Astrocyte (in vitro differentiated cells and primary cell): ENCODE measurements at regions not wholly inside any gene's neighbourhood (a gene's known extent, or its start where the extent isn't known, plus 50 kb on each side); places are given as distances from the start of the nearest gene placed in this dataset.

ENCODE experiments used
- DNase-seq: peaks from one replicate; pipeline ENCODE4 v3.0.0-alpha.2; 2010; ENCODE audit warnings: low read depth
- FAIRE-seq: peaks from 2 replicates; lab custom pipeline; 2011; peaks lifted over from hg19 to GRCh38; lab: Jason Lieb, UNC
- H2AFZ ChIP-seq: 2 replicates; pipeline ENCODE4 v1.6.0; 2012; ENCODE audit warnings: low read depth, low read length, inconsistent platforms
- H3K27ac ChIP-seq: 2 replicates; pipeline ENCODE4 v1.5.1; 2011; ENCODE audit warnings: low read depth, low read length, inconsistent platforms
- H3K27me3 ChIP-seq: 2 replicates; pipeline ENCODE4 v1.6.0; 2011; ENCODE audit warnings: low read length, inconsistent platforms; ENCODE audit not compliant: insufficient read depth
- H3K36me3 ChIP-seq: 2 replicates; pipeline ENCODE4 v1.5.1; 2011; ENCODE audit warnings: low read length, inconsistent platforms; ENCODE audit not compliant: insufficient read depth
- H3K4me1 ChIP-seq: 2 replicates; pipeline ENCODE4 v1.5.1; 2011; ENCODE audit warnings: low read length, inconsistent platforms; ENCODE audit not compliant: insufficient read depth
- H3K4me2 ChIP-seq: 2 replicates; pipeline ENCODE4 v1.6.0; 2012; ENCODE audit warnings: low read length, inconsistent platforms
- H3K4me3 ChIP-seq: 2 replicates; pipeline ENCODE4 v1.5.1; 2011; ENCODE audit warnings: low read depth, mild to moderate bottlenecking, low read length, inconsistent platforms; ENCODE audit not compliant: insufficient read depth
- H3K79me2 ChIP-seq: 2 replicates; pipeline ENCODE4 v1.6.0; 2012; ENCODE audit warnings: mild to moderate bottlenecking, low read length, inconsistent platforms; ENCODE audit not compliant: insufficient read depth
- H3K9ac ChIP-seq: 2 replicates; pipeline ENCODE4 v1.6.0; 2012; ENCODE audit warnings: mild to moderate bottlenecking, low read length, inconsistent platforms
- H3K9me3 ChIP-seq: 2 replicates; pipeline ENCODE4 v1.5.1; 2012; ENCODE audit warnings: low read depth, mild to moderate bottlenecking, low read length, inconsistent platforms; ENCODE audit not compliant: insufficient read depth
- H4K20me1 ChIP-seq: 2 replicates; pipeline ENCODE4 v1.6.0; 2012; ENCODE audit warnings: low read length, inconsistent platforms; ENCODE audit not compliant: insufficient read depth
- H3K27ac Mint-ChIP-seq: one replicate; pipeline ENCODE4 v1.8.0; 2021; ENCODE audit warnings: mild to moderate bottlenecking, mixed read lengths; ENCODE audit not compliant: unreplicated experiment
- H3K27me3 Mint-ChIP-seq: one replicate; pipeline ENCODE4 v1.8.0; 2021; ENCODE audit warnings: low read depth, mixed read lengths; ENCODE audit not compliant: unreplicated experiment
- H3K36me3 Mint-ChIP-seq: one replicate; pipeline ENCODE4 v1.8.0; 2021; ENCODE audit warnings: low read depth, mixed read lengths; ENCODE audit not compliant: unreplicated experiment
- H3K4me1 Mint-ChIP-seq: one replicate; pipeline ENCODE4 v1.8.0; 2021; ENCODE audit warnings: low read depth, mixed read lengths; ENCODE audit not compliant: unreplicated experiment
- H3K4me3 Mint-ChIP-seq: one replicate; pipeline ENCODE4 v1.8.0; 2021; ENCODE audit warnings: mild to moderate bottlenecking, moderate library complexity, mixed read lengths; ENCODE audit not compliant: unreplicated experiment
- H3K9me3 Mint-ChIP-seq: one replicate; pipeline ENCODE4 v1.8.0; 2021; ENCODE audit warnings: mild to moderate bottlenecking, mixed read lengths; ENCODE audit not compliant: unreplicated experiment
- CTCF ChIP-seq: IDR thresholded peaks from 2 replicates; pipeline ENCODE4 v1.5.1; 2011; ENCODE audit warnings: low read depth, mild to moderate bottlenecking, inconsistent platforms, low read length, moderate library complexity; ENCODE audit not compliant: insufficient read depth
- EZH2 ChIP-seq: IDR thresholded peaks from 2 replicates; pipeline ENCODE4 v1.6.1; 2012; ENCODE audit warnings: mild to moderate bottlenecking, low read length, inconsistent platforms; ENCODE audit not compliant: insufficient read depth

DNA sequence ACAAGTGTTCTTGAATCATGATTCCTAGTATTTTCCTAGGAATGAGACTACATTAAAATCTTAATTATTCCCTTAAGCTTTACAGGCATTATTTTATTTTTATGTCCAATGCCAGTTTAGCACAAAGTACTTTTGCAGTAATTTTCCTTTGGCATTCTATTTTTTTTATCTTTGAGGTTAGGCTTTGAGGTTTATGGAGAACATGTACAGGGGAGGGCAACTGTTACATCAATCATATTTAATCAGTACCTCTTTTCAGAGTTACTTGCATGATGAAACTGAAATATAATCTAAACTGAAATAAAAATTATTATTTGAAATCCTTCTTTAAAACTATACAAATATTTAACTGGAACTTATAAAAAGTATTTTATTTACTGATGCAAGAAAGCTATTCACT, 118.2 kb upstream of the MPDZ start:
- Mint-ChIP-seq H3K4me3 (no peak overlapping the region), H3K36me3 (no peaks in the 10 kb centered on the region), H3K27me3 (no peaks in the 10 kb centered on the region), H3K9me3 (peaks cover 2% of the 10 kb centered on the region), H3K27ac (no peak overlapping the region), H3K4me1 (no peaks in the 10 kb centered on the region)
- H3K36me3 ChIP-seq: no peaks in the 10 kb centered on the region
- H3K4me3 ChIP-seq: no peak overlapping the region
- no peaks in the 10 kb centered on the region for H3K9me3 ChIP-seq
- no peak overlapping the region for H2AFZ ChIP-seq
- no peaks in the 10 kb centered on the region for H3K79me2 ChIP-seq
- TF ChIP-seq CTCF (no peak), EZH2 (no peak)
- no peak overlapping the region for H3K9ac ChIP-seq
- no peaks in the 10 kb centered on the region for H3K27me3 ChIP-seq
- FAIRE-seq (peak; percentile 41), DNase-seq (no peak)
- H3K4me1 ChIP-seq: no peaks in the 10 kb centered on the region
- no peaks in the 10 kb centered on the region for H4K20me1 ChIP-seq
- H3K27ac ChIP-seq: no peak overlapping the region
- H3K4me2 ChIP-seq: no peak overlapping the region

- Histone ChIP-seq H3K4me2 (no peak overlapping the region), H3K4me3 (no peak overlapping the region), H4K20me1 (no peaks in the 10 kb centered on the region), H3K79me2 (no peaks in the 10 kb centered on the region), H3K27ac (no peak overlapping the region), H3K9me3 (no peaks in the 10 kb centered on the region), H3K36me3 (no peaks in the 10 kb centered on the region), H3K4me1 (no peaks in the 10 kb centered on the region), H3K9ac (no peak overlapping the region), H2AFZ (no peak overlapping the region), H3K27me3 (no peaks in the 10 kb centered on the region)
- no peaks in the 10 kb centered on the region for H3K27me3 Mint-ChIP-seq
- H3K4me1 Mint-ChIP-seq: no peaks in the 10 kb centered on the region
- FAIRE-seq (no peak), DNase-seq (no peak)
- peaks cover 2% of the 10 kb centered on the region for H3K9me3 Mint-ChIP-seq
- no peak overlapping the region for H3K4me3 Mint-ChIP-seq
- no peak for TF ChIP-seq CTCF
- no peak for TF ChIP-seq EZH2
- no peak overlapping the region for H3K27ac Mint-ChIP-seq
- H3K36me3 Mint-ChIP-seq: no peaks in the 10 kb centered on the region
Observed at GRCh38 chr9:13397220-13397619, 117.7 kb upstream of the MPDZ start.

DNA sequence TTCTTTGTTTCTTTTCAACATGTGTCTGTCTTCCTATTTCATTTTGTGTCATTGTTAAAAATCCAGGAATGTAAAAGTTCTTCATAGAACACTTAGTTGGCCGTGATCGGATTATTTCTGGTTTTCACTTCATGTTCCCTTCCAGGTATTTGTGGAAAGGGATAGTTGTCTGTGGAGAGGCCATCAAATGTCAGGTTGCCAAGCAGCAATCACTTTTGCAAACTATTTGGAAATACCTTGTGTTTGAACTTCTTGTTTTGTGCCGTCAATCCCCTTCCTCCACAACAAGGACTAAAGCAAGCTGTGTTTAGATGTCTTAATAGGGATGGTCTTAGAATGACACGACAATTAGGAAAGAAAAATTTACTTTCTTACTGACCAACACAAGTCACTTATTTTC, 116.9 kb upstream of the MPDZ start:
- H3K9me3 Mint-ChIP-seq: peaks cover 5% of the 10 kb centered on the region
- Histone ChIP-seq H3K4me2 (no peak overlapping the region), H4K20me1 (no peaks in the 10 kb centered on the region), H3K9ac (no peak overlapping the region), H3K4me1 (no peaks in the 10 kb centered on the region), H3K36me3 (no peaks in the 10 kb centered on the region), H3K27ac (no peak overlapping the region), H3K27me3 (no peaks in the 10 kb centered on the region), H2AFZ (no peak overlapping the region), H3K79me2 (no peaks in the 10 kb centered on the region), H3K4me3 (no peak overlapping the region), H3K9me3 (no peaks in the 10 kb centered on the region)
- no peak overlapping the region for H3K27ac Mint-ChIP-seq
- DNase-seq: no peak
- no peak for TF ChIP-seq CTCF
- no peak for TF ChIP-seq EZH2
- H3K36me3 Mint-ChIP-seq: no peaks in the 10 kb centered on the region
- no peak for FAIRE-seq
- H3K27me3 Mint-ChIP-seq: no peaks in the 10 kb centered on the region
- no peak overlapping the region for H3K4me3 Mint-ChIP-seq
- no peaks in the 10 kb centered on the region for H3K4me1 Mint-ChIP-seq
